Skeletal muscle satellite cell (primary cell): ENCODE measurements at regions not wholly inside any gene's neighbourhood (a gene's known extent, or its start where the extent isn't known, plus 50 kb on each side); places are given as distances from the start of the nearest gene placed in this dataset.
"Not testable (repeated sequence)": the region's sequence is repeated elsewhere in the genome, so short reads cannot be mapped to it uniquely, and the experiment has no call there.

Source experiments
- H3K27me3 ChIP-seq: 2 replicates; pipeline ENCODE4 v1.7.0; 2013; ENCODE audit warnings: low read length; ENCODE audit not compliant: control insufficient read depth, insufficient read depth
- H3K36me3 ChIP-seq: 2 replicates; pipeline ENCODE4 v1.7.0; 2013; ENCODE audit warnings: mild to moderate bottlenecking, control low read depth, low read length; ENCODE audit not compliant: insufficient read depth
- H3K4me1 ChIP-seq: 2 replicates; pipeline ENCODE4 v1.7.0; 2013; ENCODE audit warnings: low read length; ENCODE audit not compliant: control insufficient read depth, insufficient read depth
- H3K4me2 ChIP-seq: 2 replicates; pipeline ENCODE4 v1.7.0; 2013; ENCODE audit warnings: mild to moderate bottlenecking, low read length
- H3K4me3 ChIP-seq: 2 replicates; pipeline ENCODE4 v1.7.0; 2013; ENCODE audit warnings: low read length
- H3K9ac ChIP-seq: 2 replicates; pipeline ENCODE4 v1.7.0; 2013; ENCODE audit warnings: mild to moderate bottlenecking, low read depth, low read length, moderate library complexity
- H3K9me3 ChIP-seq: replicated peaks from 2 replicates; pipeline ENCODE4 v1.7.0; 2013; ENCODE audit warnings: mild to moderate bottlenecking, control low read depth, low read length

DNA sequence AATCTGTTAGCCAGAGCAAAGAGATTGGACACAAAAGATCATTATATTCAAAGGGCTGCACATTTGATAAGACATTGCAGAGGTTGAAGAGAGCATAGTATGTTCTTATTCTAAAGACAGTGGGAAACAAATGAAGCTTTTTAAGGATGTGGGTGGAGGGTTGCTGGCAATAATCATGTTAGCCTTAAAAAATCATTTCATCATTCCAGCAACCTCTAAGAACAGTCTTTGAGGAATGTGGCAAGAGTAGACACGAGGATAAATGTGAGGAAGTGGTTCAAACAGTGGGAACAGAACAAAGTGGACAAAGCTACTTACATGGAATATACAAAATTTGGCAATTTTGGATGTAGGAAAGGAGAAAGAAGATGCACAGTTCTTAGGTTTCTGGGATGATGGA is 167.3 kb upstream of the SPRY1 start:
- Histone ChIP-seq H3K4me3 (no peak overlapping the region), H3K27me3 (no peaks in the 10 kb centered on the region), H3K9me3 (no peaks in the 10 kb centered on the region), H3K4me1 (peaks cover 16% of the 10 kb centered on the region), H3K4me2 (no peak overlapping the region), H3K36me3 (no peaks in the 10 kb centered on the region), H3K9ac (no peak overlapping the region)

DNA sequence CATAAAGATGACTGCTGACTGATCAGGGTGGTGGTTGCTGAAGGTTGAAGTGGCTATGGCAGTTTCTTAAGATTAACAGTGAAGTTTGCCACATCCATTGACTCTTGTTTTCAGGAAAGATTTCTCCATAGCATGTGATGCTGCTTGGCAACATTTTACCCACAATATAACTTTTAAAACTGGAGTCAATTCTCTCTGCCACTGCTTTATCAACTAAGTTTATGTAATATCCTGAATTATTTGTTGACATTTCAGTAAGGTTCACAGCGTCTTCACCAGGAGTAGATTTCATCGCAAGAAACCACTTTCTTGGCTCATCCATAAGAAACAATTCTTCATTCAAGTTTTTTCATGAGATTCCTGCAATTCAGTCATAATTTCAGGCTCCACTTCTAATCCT is 166.5 kb upstream of the SPRY1 start:
- Histone ChIP-seq H3K36me3 (no peaks in the 10 kb centered on the region), H3K9me3 (no peaks in the 10 kb centered on the region), H3K9ac (no peak overlapping the region), H3K4me1 (peaks cover 18% of the 10 kb centered on the region), H3K4me2 (no peak overlapping the region), H3K4me3 (no peak overlapping the region), H3K27me3 (no peaks in the 10 kb centered on the region)

GRCh38 chr4:123232439-123232838 is 164.2 kb upstream of the SPRY1 start:
- no peaks in the 10 kb centered on the region for H3K27me3 ChIP-seq
- no peaks in the 10 kb centered on the region for H3K9me3 ChIP-seq
- no peak overlapping the region for H3K9ac ChIP-seq
- peaks cover 23% of the 10 kb centered on the region for H3K4me1 ChIP-seq
- no peak overlapping the region for H3K4me3 ChIP-seq
- H3K4me2 ChIP-seq: no peak overlapping the region
- H3K36me3 ChIP-seq: no peaks in the 10 kb centered on the region

- H3K4me2 ChIP-seq: no peak overlapping the region
- H3K4me1 ChIP-seq: peaks cover 23% of the 10 kb centered on the region
- H3K27me3 ChIP-seq: no peaks in the 10 kb centered on the region
- no peaks in the 10 kb centered on the region for H3K36me3 ChIP-seq
- H3K9me3 ChIP-seq: no peaks in the 10 kb centered on the region
- no peak overlapping the region for H3K4me3 ChIP-seq
- no peak overlapping the region for H3K9ac ChIP-seq
Measured at GRCh38 chr4:123233136-123233768, 163.3 kb upstream of the SPRY1 start.

GRCh38 chr4:123234955-123235354 is 161.6 kb upstream of the SPRY1 start:
- H3K36me3 ChIP-seq: no peaks in the 10 kb centered on the region
- no peak overlapping the region for H3K4me3 ChIP-seq
- peaks cover 23% of the 10 kb centered on the region for H3K4me1 ChIP-seq
- no peaks in the 10 kb centered on the region for H3K9me3 ChIP-seq
- no peaks in the 10 kb centered on the region for H3K27me3 ChIP-seq
- no peak overlapping the region for H3K4me2 ChIP-seq
- H3K9ac ChIP-seq: no peak overlapping the region

GRCh38 chr4:123235431-123235830 is 161.2 kb upstream of the SPRY1 start:
- Histone ChIP-seq H3K9me3 (no peaks in the 10 kb centered on the region), H3K4me3 (no peak overlapping the region)

GRCh38 chr4:123236606-123237005 is 160.0 kb upstream of the SPRY1 start:
- Histone ChIP-seq H3K36me3 (no peaks in the 10 kb centered on the region), H3K4me1 (peaks cover 23% of the 10 kb centered on the region), H3K4me2 (no peak overlapping the region), H3K9ac (no peak overlapping the region), H3K9me3 (no peaks in the 10 kb centered on the region), H3K27me3 (no peaks in the 10 kb centered on the region), H3K4me3 (no peak overlapping the region)

More at GRCh38 chr4:123235431-123235830, 161.2 kb upstream of the SPRY1 start:
- H3K9ac ChIP-seq: no peak overlapping the region
- H3K4me2 ChIP-seq: no peak overlapping the region
- H3K27me3 ChIP-seq: no peaks in the 10 kb centered on the region
- peaks cover 23% of the 10 kb centered on the region for H3K4me1 ChIP-seq
- no peaks in the 10 kb centered on the region for H3K36me3 ChIP-seq

- H3K4me2 ChIP-seq, H3K9ac ChIP-seq, H3K27me3 ChIP-seq, H3K9me3 ChIP-seq, H3K36me3 ChIP-seq, H3K4me1 ChIP-seq, H3K4me3 ChIP-seq: not testable (repeated sequence)
Measured at GRCh38 chr4:123240286-123240685, 156.3 kb upstream of the SPRY1 start.

DNA sequence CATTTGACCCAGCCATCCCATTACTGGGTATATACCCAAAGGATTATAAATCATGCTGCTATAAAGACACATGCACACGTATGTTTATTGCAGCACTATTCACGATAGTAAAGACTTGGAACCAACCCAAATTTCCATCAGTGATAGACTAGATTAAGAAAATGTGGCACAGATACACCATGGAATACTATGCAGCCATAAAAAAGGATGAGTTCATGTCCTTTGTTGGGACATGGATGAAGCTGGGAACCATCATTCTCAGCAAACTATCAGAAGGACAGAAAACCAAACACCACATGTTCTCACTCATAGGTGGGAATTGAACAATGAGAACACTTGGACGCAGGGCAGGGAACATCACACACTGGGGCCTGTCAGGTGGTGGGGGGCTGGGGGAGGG is 153.4 kb upstream of the SPRY1 start:
- not testable (repeated sequence) for H3K9me3 ChIP-seq, H3K27me3 ChIP-seq, H3K4me3 ChIP-seq, H3K9ac ChIP-seq, H3K4me1 ChIP-seq, H3K4me2 ChIP-seq, H3K36me3 ChIP-seq

- H3K27me3 ChIP-seq: no peaks in the 10 kb centered on the region
- H3K9ac ChIP-seq: no peak overlapping the region
- H3K4me1 ChIP-seq: no peaks in the 10 kb centered on the region
- no peak overlapping the region for H3K4me2 ChIP-seq
- H3K9me3 ChIP-seq: no peaks in the 10 kb centered on the region
- no peaks in the 10 kb centered on the region for H3K36me3 ChIP-seq
- H3K4me3 ChIP-seq: no peak overlapping the region
Measured at GRCh38 chr4:123244137-123244536, 152.5 kb upstream of the SPRY1 start.

DNA sequence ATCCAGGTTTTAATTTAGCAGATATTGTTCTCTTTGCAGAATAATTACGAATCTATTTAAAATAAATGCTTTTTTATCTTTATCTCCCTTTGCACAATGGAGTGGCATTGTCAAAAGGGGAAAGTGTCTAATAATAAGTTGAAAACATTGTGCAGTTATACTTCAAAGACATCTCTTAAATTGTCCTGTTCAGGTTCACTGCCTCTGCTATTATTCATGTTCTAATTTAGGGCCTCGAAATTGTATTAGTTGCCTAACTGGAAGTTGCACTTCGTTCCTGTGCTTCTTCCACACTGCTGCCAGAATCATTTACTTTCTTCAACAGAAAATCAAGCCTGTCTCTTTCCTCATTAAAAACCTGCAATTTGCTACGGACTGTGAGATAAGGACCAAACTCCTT is 150.5 kb upstream of the SPRY1 start:
- Histone ChIP-seq H3K9ac (no peak overlapping the region), H3K9me3 (no peaks in the 10 kb centered on the region), H3K4me1 (no peaks in the 10 kb centered on the region), H3K36me3 (no peaks in the 10 kb centered on the region), H3K4me3 (no peak overlapping the region), H3K27me3 (no peaks in the 10 kb centered on the region), H3K4me2 (no peak overlapping the region)

GRCh38 chr4:123248085-123248659 is 148.4 kb upstream of the SPRY1 start:
- Histone ChIP-seq H3K27me3 (no peaks in the 10 kb centered on the region), H3K9ac (no peak overlapping the region), H3K4me1 (no peaks in the 10 kb centered on the region), H3K4me3 (no peak overlapping the region), H3K4me2 (no peak overlapping the region), H3K36me3 (no peaks in the 10 kb centered on the region), H3K9me3 (no peaks in the 10 kb centered on the region)
